K562 (cell line): ENCODE measurements at regions not wholly inside any gene's neighbourhood (a gene's known extent, or its start where the extent isn't known, plus 50 kb on each side); places are given as distances from the start of the nearest gene placed in this dataset.

Experiments used
- ATAC-seq: fragments of 200-7000 bp; cut with Tn5 transposase; 3 replicates; pipeline ENCODE4 v1.9.1; 2020; ENCODE audit warnings: moderate library complexity
- BruUV-seq: library from RNA; stranded (reverse); fragments of 400-500 nt; replicated peaks from 2 replicates; lab custom pipeline; 2021; lab: Mats Ljungman, UMichigan
- CTCF ChIA-PET: fragments of 300-600 bp; formaldehyde crosslinking; extraction: SDS; loops from one replicate; lab custom pipeline; 2021; ENCODE audit warnings: low intra/inter-chr PET ratio; lab: Yijun Ruan, JAX
- POLR2A ChIA-PET: fragments of 300-600, 350-650 bp; sonication (Branson Sonifier 250); formaldehyde crosslinking; extraction: SDS; loops from one replicate; lab custom pipeline; 2021; ENCODE audit warnings: antibody characterized with exemption, inconsistent platforms; lab: Yijun Ruan, JAX
- DNase-seq, 4 experiments: peaks; one replicate each; pipeline versions ENCODE4 v3.0.0 to v3.0.0-alpha.2; 2011 to 2018; ENCODE audit warnings: low spot score in 3 of 4, mixed read lengths in 3 of 4; ENCODE audit errors: extremely low read depth in 1 of 4
- FAIRE-seq: peaks from 2 replicates; lab custom pipeline; 2011; peaks lifted over from hg19 to GRCh38; lab: Jason Lieb, UNC
- H2AFZ ChIP-seq: 2 replicates; pipeline ENCODE4 v1.6.0; 2011; ENCODE audit warnings: low read depth, low read length, control low read depth, inconsistent platforms
- H3K27ac ChIP-seq: fragments of 200-600 bp; 3 replicates; pipeline ENCODE4 v1.8.0; 2011; ENCODE audit warnings: low read depth, mild to moderate bottlenecking, control low read depth, inconsistent platforms, low read length, moderate library complexity, mixed read lengths; ENCODE audit errors: extremely low read depth
- H3K27me3 ChIP-seq, 2 experiments: fragments of 300-600 bp in 1 of 2; 2 replicates in 1 of 2; 3 replicates in 1 of 2; pipeline versions ENCODE4 v1.6.0 to v1.8.0; 2011; ENCODE audit warnings: inconsistent platforms in 2 of 2, low read length in 2 of 2, mild to moderate bottlenecking in 1 of 2, mixed read lengths in 1 of 2, moderate library complexity in 1 of 2; ENCODE audit not compliant: control insufficient read depth in 2 of 2, insufficient read depth in 2 of 2
- H3K36me3 ChIP-seq: fragments of 300-600 bp; 3 replicates; pipeline ENCODE4 v1.8.0; 2011; ENCODE audit warnings: mild to moderate bottlenecking, low read length, inconsistent platforms; ENCODE audit not compliant: control insufficient read depth, insufficient read depth
- H3K4me1 ChIP-seq, 2 experiments: fragments of 200-600 bp in 1 of 2; replicated peaks in 1 of 2; 2 replicates in 1 of 2; 3 replicates in 1 of 2; pipeline versions ENCODE4 v1.5.1 to v1.8.0; 2011; ENCODE audit warnings: inconsistent platforms in 2 of 2, low read length in 2 of 2, mild to moderate bottlenecking in 1 of 2, mixed read lengths in 1 of 2, moderate library complexity in 1 of 2; ENCODE audit not compliant: control insufficient read depth in 2 of 2, insufficient read depth in 2 of 2
- H3K4me2 ChIP-seq: 2 replicates; pipeline ENCODE4 v1.6.1; 2011; ENCODE audit warnings: low read length, control low read depth, inconsistent platforms, mixed read lengths; ENCODE audit not compliant: insufficient read depth
- H3K4me3 ChIP-seq: fragments of 200-600 bp; sonication (generic), shearing (Covaris generic); 2 replicates; pipeline ENCODE4 v1.5.1; 2016; ENCODE audit warnings: control low read depth, inconsistent platforms
- H3K79me2 ChIP-seq: fragments of 200-600 bp; 3 replicates; pipeline ENCODE4 v1.8.0; 2011; ENCODE audit warnings: low read length, inconsistent platforms; ENCODE audit not compliant: control insufficient read depth, insufficient read depth
- H3K9ac ChIP-seq, 2 experiments: 2 replicates each; pipeline versions ENCODE4 v1.6.0 to v1.6.1; 2011; ENCODE audit warnings: low read depth in 2 of 2, low read length in 2 of 2, control low read depth in 1 of 2, inconsistent platforms in 1 of 2, mild to moderate bottlenecking in 1 of 2, mixed read lengths in 1 of 2; ENCODE audit not compliant: insufficient read depth in 1 of 2
- H3K9me1 ChIP-seq: one replicate; pipeline ENCODE4 v1.6.0; 2011; ENCODE audit warnings: inconsistent platforms, mild to moderate bottlenecking, low read length, moderate library complexity; ENCODE audit not compliant: control insufficient read depth, insufficient read depth
- H3K9me3 ChIP-seq: replicated peaks from 2 replicates; pipeline ENCODE4 v1.5.1; 2011; ENCODE audit warnings: low read depth, low read length, inconsistent platforms; ENCODE audit not compliant: control insufficient read depth, insufficient read depth
- H4K20me1 ChIP-seq: replicated peaks from 2 replicates; pipeline ENCODE4 v1.6.1; 2011; ENCODE audit warnings: low read length, inconsistent platforms, mixed read lengths; ENCODE audit not compliant: control insufficient read depth, insufficient read depth
- CBX5 ChIP-seq: IDR thresholded peaks from 2 replicates; pipeline ENCODE4 v1.6.1; 2014; ENCODE audit warnings: low read depth, borderline replicate concordance
- CTBP1 ChIP-seq: fragments of 450-650 bp; IDR thresholded peaks from 2 replicates; pipeline ENCODE4 v1.6.1; 2016; ENCODE audit warnings: borderline replicate concordance
- FOXK1 ChIP-seq: sonication (generic); formaldehyde crosslinking; IDR thresholded peaks from 2 replicates; pipeline ENCODE4 v1.8.0; 2022; ENCODE audit warnings: missing genetic modification reagents, mild to moderate bottlenecking, borderline replicate concordance
- HOXB6 ChIP-seq: fragments of 250-450 bp; sonication (Bioruptor Pico); IDR thresholded peaks from 2 replicates; pipeline ENCODE4 v1.5.1; 2022; ENCODE audit warnings: mild to moderate bottlenecking, borderline replicate concordance
- MYBL2 ChIP-seq, 2 experiments: fragments of 450-650 bp in 1 of 2; sonication (generic) in 1 of 2; formaldehyde crosslinking in 1 of 2; IDR thresholded peaks; 2 replicates each; pipeline versions ENCODE4 v1.6.1 to v1.8.1; 2017 to 2022; ENCODE audit warnings: borderline replicate concordance in 1 of 2, inconsistent platforms in 1 of 2, low read depth in 1 of 2, mild to moderate bottlenecking in 1 of 2, missing genetic modification reagents in 1 of 2, moderate library complexity in 1 of 2
- NR2C2 ChIP-seq, 2 experiments: fragments of 200-800 bp in 1 of 2; sonication (Bioruptor generic) in 1 of 2; sonication (generic) in 1 of 2; formaldehyde crosslinking in 1 of 2; IDR thresholded peaks; 2 replicates each; pipeline versions ENCODE4 v1.6.1 to v1.8.0; 2016 to 2022; ENCODE audit warnings: mild to moderate bottlenecking in 1 of 2, missing compliant biosample characterization in 1 of 2, missing genetic modification characterization in 1 of 2, missing genetic modification reagents in 1 of 2
- PHF20 ChIP-seq: fragments of 450-650 bp; IDR thresholded peaks from 2 replicates; pipeline ENCODE4 v1.6.1; 2018; ENCODE audit not compliant: partially characterized antibody
- SIX5 ChIP-seq, 2 experiments: IDR thresholded peaks; 2 replicates each; pipeline ENCODE4 v1.6.1; 2011; ENCODE audit warnings: low read length in 2 of 2, borderline replicate concordance in 1 of 2, low read depth in 1 of 2, mild to moderate bottlenecking in 1 of 2, moderate library complexity in 1 of 2; ENCODE audit not compliant: insufficient read depth in 1 of 2
- ZNF140 ChIP-seq: fragments of 250-450 bp; sonication (Bioruptor Pico); IDR thresholded peaks from 2 replicates; pipeline ENCODE4 v1.8.0; 2021; ENCODE audit warnings: moderate library complexity, mild to moderate bottlenecking, inconsistent platforms
- ZNF174 ChIP-seq: fragments of 250-450 bp; sonication (Bioruptor Pico); IDR thresholded peaks from 2 replicates; pipeline ENCODE4 v1.4.0; 2020; ENCODE audit warnings: mild to moderate bottlenecking
- ZNF668 ChIP-seq: fragments of 250-450 bp; sonication (Bioruptor Pico); IDR thresholded peaks from 2 replicates; pipeline ENCODE4 v1.8.0; 2022; ENCODE audit warnings: mild to moderate bottlenecking, inconsistent platforms
- ZNF75A ChIP-seq: fragments of 450-650 bp; formaldehyde crosslinking; IDR thresholded peaks from 2 replicates; pipeline ENCODE4 v1.4.0; 2020; ENCODE audit warnings: mild to moderate bottlenecking
- WGBS: fragments of 100-300 bp; shearing (Covaris generic); methylation state at CpG from one replicate; pipeline ENCODE4 v1.1.6; 2016; ENCODE audit warnings: low coverage, mixed read lengths; ENCODE audit not compliant: insufficient coverage; ENCODE audit errors: missing lambda C conversion rate; 5-methylcytosine and 5-hydroxymethylcytosine counted together
- in situ Hi-C: fragments of 300-500 bp; cut with MboI; formaldehyde crosslinking; loops from 4 replicates; pipeline ENCODE4 v1.15.0; 2018; ENCODE audit warnings: inconsistent platforms, mixed read lengths
- intact Hi-C: fragments of 100-400 bp; cut with micrococcal nuclease; formaldehyde crosslinking; loops from 2 replicates; pipeline ENCODE4 v1.14.2; 2022
- TF ChIP-seq, protein P1 (sequence below): sonication (generic); formaldehyde crosslinking; IDR thresholded peaks from 2 replicates; pipeline ENCODE4 v1.8.1; 2022; ENCODE audit warnings: missing genetic modification reagents
- TF ChIP-seq, protein P2 (sequence below): fragments of 450-650 bp; IDR thresholded peaks from 2 replicates; pipeline ENCODE4 v1.7.1; 2018; ENCODE audit warnings: mild to moderate bottlenecking, low read depth; ENCODE audit not compliant: partially characterized antibody
- TF ChIP-seq, protein P3 (sequence below): fragments of 450-650 bp; formaldehyde crosslinking; conservative IDR thresholded peaks from 2 replicates; pipeline ENCODE4 v1.4.0; 2022; ENCODE audit warnings: mild to moderate bottlenecking, missing genetic modification characterization

DNA sequence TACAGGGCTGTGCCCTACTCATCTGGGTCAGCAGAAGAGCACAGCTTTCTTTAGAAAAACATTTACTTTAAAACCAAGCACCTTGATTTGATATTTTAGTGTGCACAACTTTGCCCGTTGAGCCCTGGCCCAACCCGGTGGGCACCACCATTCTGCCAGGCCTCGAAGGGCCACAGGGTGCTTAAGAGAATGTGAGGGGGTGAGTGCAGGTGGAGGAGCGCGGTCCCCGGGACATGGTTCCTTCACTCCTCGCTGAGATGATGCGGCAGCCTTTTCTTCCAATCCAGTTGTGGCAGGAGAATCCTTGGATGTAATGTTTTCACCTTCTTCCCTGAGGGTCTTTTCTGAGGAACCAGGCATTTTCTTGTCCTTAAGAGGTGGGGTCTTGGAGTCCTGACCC is 119.0 kb downstream of the RPIA start (continued):
- no peak for TF ChIP-seq NR2C2 (CRISPR knock-in tag; IDR thresholded peaks at IDR 0.05)
- TF ChIP-seq NR2C2 (tag; IDR thresholded peaks at IDR 0.05), result no peak
- TF ChIP-seq, protein P1, sequence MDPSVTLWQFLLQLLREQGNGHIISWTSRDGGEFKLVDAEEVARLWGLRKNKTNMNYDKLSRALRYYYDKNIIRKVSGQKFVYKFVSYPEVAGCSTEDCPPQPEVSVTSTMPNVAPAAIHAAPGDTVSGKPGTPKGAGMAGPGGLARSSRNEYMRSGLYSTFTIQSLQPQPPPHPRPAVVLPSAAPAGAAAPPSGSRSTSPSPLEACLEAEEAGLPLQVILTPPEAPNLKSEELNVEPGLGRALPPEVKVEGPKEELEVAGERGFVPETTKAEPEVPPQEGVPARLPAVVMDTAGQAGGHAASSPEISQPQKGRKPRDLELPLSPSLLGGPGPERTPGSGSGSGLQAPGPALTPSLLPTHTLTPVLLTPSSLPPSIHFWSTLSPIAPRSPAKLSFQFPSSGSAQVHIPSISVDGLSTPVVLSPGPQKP (CRISPR knock-in tag), result no peak
- TF ChIP-seq ZNF140, result no peak

DNA sequence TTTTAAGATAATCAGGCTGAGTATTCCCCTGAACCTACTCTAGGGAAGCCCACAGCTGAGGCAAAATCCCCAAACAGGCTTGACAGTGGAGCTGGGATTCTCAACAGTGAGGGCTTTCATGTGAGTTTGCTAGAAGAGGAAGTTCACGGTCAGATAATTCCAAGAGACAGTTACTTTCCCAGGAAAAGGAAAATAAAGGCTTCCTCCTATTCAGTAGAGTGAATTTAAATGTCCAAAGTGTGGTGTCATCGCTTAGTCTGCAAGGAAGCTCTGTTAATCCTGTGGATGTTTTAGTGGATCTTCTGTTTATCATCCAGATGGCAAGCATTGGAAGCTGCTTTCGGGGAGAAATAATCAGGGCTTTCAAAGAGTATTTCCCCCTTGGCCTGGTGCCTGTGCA is 119.8 kb downstream of the RPIA start:
- Histone ChIP-seq H3K4me1 (no peaks in the 10 kb centered on the region), H3K79me2 (no peaks in the 10 kb centered on the region), H3K36me3 (no peaks in the 10 kb centered on the region), H3K27me3 (peaks cover 0 to 4% of the 10 kb centered on the region in 2 experiments; a peak in 1 of 5 replicates), H3K9me3 (no peaks in the 10 kb centered on the region; the same call in 1 of the 2 replicates), H3K9me1 (no peaks in the 10 kb centered on the region), H4K20me1 (no peaks in the 10 kb centered on the region), H3K27ac (no peak overlapping the region), H3K9ac (no peak overlapping the region), H2AFZ (no peak overlapping the region), H3K4me2 (no peak overlapping the region), H3K4me3 (no peak overlapping the region)
- intact Hi-C loops (no loop called here), in situ Hi-C loops (no loop called here)
- WGBS, result 0% methylated on average over 3 of the region's 3 CpGs
- ChIA-PET POLR2A (no interaction called here), CTCF (no interaction called here)
- no peak for DNase-seq
- FAIRE-seq, result no peak
- no TSS peak for BruUV-seq
- no peak for ATAC-seq
- TF ChIP-seq, protein P2, sequence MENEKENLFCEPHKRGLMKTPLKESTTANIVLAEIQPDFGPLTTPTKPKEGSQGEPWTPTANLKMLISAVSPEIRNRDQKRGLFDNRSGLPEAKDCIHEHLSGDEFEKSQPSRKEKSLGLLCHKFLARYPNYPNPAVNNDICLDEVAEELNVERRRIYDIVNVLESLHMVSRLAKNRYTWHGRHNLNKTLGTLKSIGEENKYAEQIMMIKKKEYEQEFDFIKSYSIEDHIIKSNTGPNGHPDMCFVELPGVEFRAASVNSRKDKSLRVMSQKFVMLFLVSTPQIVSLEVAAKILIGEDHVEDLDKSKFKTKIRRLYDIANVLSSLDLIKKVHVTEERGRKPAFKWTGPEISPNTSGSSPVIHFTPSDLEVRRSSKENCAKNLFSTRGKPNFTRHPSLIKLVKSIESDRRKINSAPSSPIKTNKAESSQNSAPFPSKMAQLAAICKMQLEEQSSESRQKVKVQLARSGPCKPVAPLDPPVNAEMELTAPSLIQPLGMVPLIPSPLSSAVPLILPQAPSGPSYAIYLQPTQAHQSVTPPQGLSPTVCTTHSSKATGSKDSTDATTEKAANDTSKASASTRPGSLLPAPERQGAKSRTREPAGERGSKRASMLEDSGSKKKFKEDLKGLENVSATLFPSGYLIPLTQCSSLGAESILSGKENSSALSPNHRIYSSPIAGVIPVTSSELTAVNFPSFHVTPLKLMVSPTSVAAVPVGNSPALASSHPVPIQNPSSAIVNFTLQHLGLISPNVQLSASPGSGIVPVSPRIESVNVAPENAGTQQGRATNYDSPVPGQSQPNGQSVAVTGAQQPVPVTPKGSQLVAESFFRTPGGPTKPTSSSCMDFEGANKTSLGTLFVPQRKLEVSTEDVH, result no peak
- no peak for TF ChIP-seq ZNF75A
- no peak for TF ChIP-seq SIX5 (IDR thresholded peaks at IDR 0.05; ENCODE audit: borderline replicate concordance in 1 of 2, insufficient read depth in 1 of 2, low read depth in 1 of 2, low read length in 2 of 2)
- TF ChIP-seq ZNF174 (CRISPR knock-in tag), result no peak
- no peak for TF ChIP-seq CBX5
- TF ChIP-seq FOXK1 (CRISPR knock-in tag), result no peak
- TF ChIP-seq MYBL2 (IDR thresholded peaks at IDR 0.05; ENCODE audit: low read depth), result no peak
- no peak for TF ChIP-seq MYBL2 (CRISPR knock-in tag; IDR thresholded peaks at IDR 0.05; ENCODE audit: borderline replicate concordance)
- no peak for TF ChIP-seq CTBP1
- TF ChIP-seq, protein P3, sequence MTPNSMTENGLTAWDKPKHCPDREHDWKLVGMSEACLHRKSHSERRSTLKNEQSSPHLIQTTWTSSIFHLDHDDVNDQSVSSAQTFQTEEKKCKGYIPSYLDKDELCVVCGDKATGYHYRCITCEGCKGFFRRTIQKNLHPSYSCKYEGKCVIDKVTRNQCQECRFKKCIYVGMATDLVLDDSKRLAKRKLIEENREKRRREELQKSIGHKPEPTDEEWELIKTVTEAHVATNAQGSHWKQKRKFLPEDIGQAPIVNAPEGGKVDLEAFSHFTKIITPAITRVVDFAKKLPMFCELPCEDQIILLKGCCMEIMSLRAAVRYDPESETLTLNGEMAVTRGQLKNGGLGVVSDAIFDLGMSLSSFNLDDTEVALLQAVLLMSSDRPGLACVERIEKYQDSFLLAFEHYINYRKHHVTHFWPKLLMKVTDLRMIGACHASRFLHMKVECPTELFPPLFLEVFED (CRISPR knock-in tag), result no peak
- TF ChIP-seq ZNF668 (CRISPR knock-in tag), result no peak
- TF ChIP-seq PHF20, result no peak
- TF ChIP-seq HOXB6 (CRISPR knock-in tag), result no peak
